Left ventricle myocardium superior (tissue), 1 donor: ENCODE measurements at regions not wholly inside any gene's neighbourhood (a gene's known extent, or its start where the extent isn't known, plus 50 kb on each side); places are given as distances from the start of the nearest gene placed in this dataset.

Experiments used
- ATAC-seq: fragments of 200-7000 bp; cut with Tn5 transposase; one replicate; pipeline ENCODE4 v1.9.1; 2020; ENCODE audit warnings: mild to moderate bottlenecking, moderate library complexity
- DNase-seq: peaks from one replicate; pipeline ENCODE4 v3.0.0-alpha.2; 2020
- intact Hi-C: fragments of 100-400 bp; cut with micrococcal nuclease; formaldehyde crosslinking; loops from one replicate; pipeline ENCODE4 v1.11.0; 2022
- donor health status: DM: no; HTN: yes; CAD: no; lungs with severe emphysema.

- no peak for ATAC-seq
- intact Hi-C loops = no loop called here
- no peak for DNase-seq
Observed at GRCh38 chr18:50472941-50473340, 86.9 kb upstream of the MAPK4 start.

GRCh38 chr18:50473881-50474280 is 86.0 kb upstream of the MAPK4 start:
- DNase-seq (no peak), ATAC-seq (no peak)
- intact Hi-C loops = no loop called here

- intact Hi-C loops = no loop called here
- ATAC-seq (no peak), DNase-seq (no peak)
Observed at GRCh38 chr18:50475538-50476193, 84.2 kb upstream of the MAPK4 start.

GRCh38 chr18:50492097-50492496 is 67.8 kb upstream of the MAPK4 start:
- ATAC-seq = no peak
- no peak for DNase-seq
- intact Hi-C loops = no loop called here

- ATAC-seq = no peak
- no peak for DNase-seq
- intact Hi-C loops = no loop called here
Observed at GRCh38 chr18:50494569-50494968, 65.3 kb upstream of the MAPK4 start.

GRCh38 chr18:50506362-50506761 is 53.5 kb upstream of the MAPK4 start:
- ATAC-seq (no peak), DNase-seq (no peak)
- intact Hi-C loops = no loop called here

- DNase-seq = peak; percentile 58
- intact Hi-C loops = no loop called here
- peak; percentile 87 for ATAC-seq
Observed at GRCh38 chr18:50507120-50507590, 52.7 kb upstream of the MAPK4 start.

GRCh38 chr18:50508228-50508627 is 51.7 kb upstream of the MAPK4 start:
- intact Hi-C loops = no loop called here
- ATAC-seq = no peak
- DNase-seq = no peak

GRCh38 chr18:50509012-50509411 is 50.9 kb upstream of the MAPK4 start:
- intact Hi-C loops = no loop called here
- no peak for ATAC-seq
- DNase-seq = no peak
